ENCODE measurements at regions not wholly inside any gene's neighbourhood (a gene's known extent, or its start where the extent isn't known, plus 50 kb on each side); places are given as distances from the start of the nearest gene placed in this dataset.

GRCh38 chr5:73338256-73339050 is 110.1 kb downstream of the FOXD1 start:
- DNase-seq (ENCODE audit: low spot score), result no peak
- H3K27me3 ChIP-seq (replicated peaks; ENCODE audit: insufficient read depth, low read depth, low read length, poor library complexity), result peaks cover 17% of the 10 kb centered on the region
- no TSS peak for BruUV-seq (replicated peaks)
- no peak overlapping the region for H3K4me3 ChIP-seq (ENCODE audit: low read depth, low read length, poor library complexity, severe bottlenecking)
- POLR2A ChIA-PET (ENCODE audit: low non-redundant PET), result no interaction called here
- H3K9me3 ChIP-seq (ENCODE audit: low read depth, low read length, poor library complexity, severe bottlenecking), result no peaks in the 10 kb centered on the region
- CTCF ChIA-PET, result no interaction called here
- intact Hi-C loops (cut with micrococcal nuclease; ENCODE audit: unreplicated experiment), result no loop called here
- H3K36me3 ChIP-seq (ENCODE audit: insufficient read depth, low read length, poor library complexity, severe bottlenecking), result no peaks in the 10 kb centered on the region
- no peaks in the 10 kb centered on the region for H3K4me1 ChIP-seq (ENCODE audit: insufficient read depth, low read length, poor library complexity, severe bottlenecking)
- no peak for TF ChIP-seq EZH2 (IDR thresholded peaks at IDR 0.05; ENCODE audit: borderline replicate concordance, low read depth, low read length, poor library complexity, severe bottlenecking)
- TF ChIP-seq, protein P1, sequence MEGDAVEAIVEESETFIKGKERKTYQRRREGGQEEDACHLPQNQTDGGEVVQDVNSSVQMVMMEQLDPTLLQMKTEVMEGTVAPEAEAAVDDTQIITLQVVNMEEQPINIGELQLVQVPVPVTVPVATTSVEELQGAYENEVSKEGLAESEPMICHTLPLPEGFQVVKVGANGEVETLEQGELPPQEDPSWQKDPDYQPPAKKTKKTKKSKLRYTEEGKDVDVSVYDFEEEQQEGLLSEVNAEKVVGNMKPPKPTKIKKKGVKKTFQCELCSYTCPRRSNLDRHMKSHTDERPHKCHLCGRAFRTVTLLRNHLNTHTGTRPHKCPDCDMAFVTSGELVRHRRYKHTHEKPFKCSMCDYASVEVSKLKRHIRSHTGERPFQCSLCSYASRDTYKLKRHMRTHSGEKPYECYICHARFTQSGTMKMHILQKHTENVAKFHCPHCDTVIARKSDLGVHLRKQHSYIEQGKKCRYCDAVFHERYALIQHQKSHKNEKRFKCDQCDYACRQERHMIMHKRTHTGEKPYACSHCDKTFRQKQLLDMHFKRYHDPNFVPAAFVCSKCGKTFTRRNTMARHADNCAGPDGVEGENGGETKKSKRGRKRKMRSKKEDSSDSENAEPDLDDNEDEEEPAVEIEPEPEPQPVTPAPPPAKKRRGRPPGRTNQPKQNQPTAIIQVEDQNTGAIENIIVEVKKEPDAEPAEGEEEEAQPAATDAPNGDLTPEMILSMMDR (conservative IDR thresholded peaks at IDR 0.05; ENCODE audit: low read depth, low read length), result no peak
- H3K27ac ChIP-seq (ENCODE audit: low read depth, low read length, poor library complexity, severe bottlenecking), result no peak overlapping the region

DNA sequence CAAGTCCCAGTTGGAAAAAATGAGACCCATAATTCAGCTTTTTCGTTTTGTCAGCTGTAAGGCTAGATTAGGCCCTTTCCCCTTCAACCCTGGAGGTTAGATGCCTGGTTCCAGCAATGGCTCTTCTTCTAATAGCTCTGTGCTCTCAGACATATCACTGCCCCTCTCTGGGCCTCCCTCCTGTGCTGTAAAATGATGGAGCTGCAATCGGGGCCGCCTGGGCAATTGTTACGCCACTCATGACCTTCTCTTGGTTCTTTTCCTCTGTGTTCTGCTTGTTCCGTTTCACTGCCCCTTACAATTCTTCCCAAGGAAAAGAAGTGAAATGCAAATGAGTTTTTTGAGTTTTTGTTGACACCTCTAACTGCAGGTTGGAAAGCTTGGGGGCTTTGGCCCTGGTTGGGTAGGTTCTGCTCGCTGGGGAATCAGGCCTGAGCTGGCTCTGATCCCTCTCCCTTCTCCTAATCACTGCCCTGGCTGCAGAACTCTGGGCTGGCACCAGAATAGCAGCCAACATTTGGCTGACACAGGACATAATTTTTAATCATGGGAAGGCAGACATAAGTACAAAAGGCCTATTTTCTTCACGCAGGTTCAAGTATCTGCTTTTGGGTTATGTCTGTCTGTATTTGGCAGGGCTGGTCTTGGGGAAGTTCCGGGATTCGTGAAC is 110.9 kb downstream of the FOXD1 start:
- POLR2A ChIA-PET (ENCODE audit: low non-redundant PET), result no interaction called here
- no peak for TF ChIP-seq EZH2 (IDR thresholded peaks at IDR 0.05; ENCODE audit: borderline replicate concordance, low read depth, low read length, poor library complexity, severe bottlenecking)
- TF ChIP-seq, protein P1 (conservative IDR thresholded peaks at IDR 0.05; ENCODE audit: low read depth, low read length), result no peak
- H3K27me3 ChIP-seq (replicated peaks; ENCODE audit: insufficient read depth, low read depth, low read length, poor library complexity), result peaks cover 17% of the 10 kb centered on the region
- H3K36me3 ChIP-seq (ENCODE audit: insufficient read depth, low read length, poor library complexity, severe bottlenecking), result no peaks in the 10 kb centered on the region
- no peak overlapping the region for H3K27ac ChIP-seq (ENCODE audit: low read depth, low read length, poor library complexity, severe bottlenecking)
- H3K4me3 ChIP-seq (ENCODE audit: low read depth, low read length, poor library complexity, severe bottlenecking), result no peak overlapping the region
- intact Hi-C loops (cut with micrococcal nuclease; ENCODE audit: unreplicated experiment), result no loop called here
- no peaks in the 10 kb centered on the region for H3K4me1 ChIP-seq (ENCODE audit: insufficient read depth, low read length, poor library complexity, severe bottlenecking)
- DNase-seq (ENCODE audit: low spot score), result no peak
- H3K9me3 ChIP-seq (ENCODE audit: low read depth, low read length, poor library complexity, severe bottlenecking), result no peaks in the 10 kb centered on the region
- CTCF ChIA-PET, result no interaction called here
- no TSS peak for BruUV-seq (replicated peaks)

GRCh38 chr5:73336366-73336765 is 112.2 kb downstream of the FOXD1 start:
- no peak overlapping the region for H3K4me3 ChIP-seq (ENCODE audit: low read depth, low read length, poor library complexity, severe bottlenecking)
- no peak for TF ChIP-seq EZH2 (IDR thresholded peaks at IDR 0.05; ENCODE audit: borderline replicate concordance, low read depth, low read length, poor library complexity, severe bottlenecking)
- TF ChIP-seq, protein P1 (conservative IDR thresholded peaks at IDR 0.05; ENCODE audit: low read depth, low read length), result no peak
- no peaks in the 10 kb centered on the region for H3K4me1 ChIP-seq (ENCODE audit: insufficient read depth, low read length, poor library complexity, severe bottlenecking)
- no peaks in the 10 kb centered on the region for H3K36me3 ChIP-seq (ENCODE audit: insufficient read depth, low read length, poor library complexity, severe bottlenecking)
- POLR2A ChIA-PET (ENCODE audit: low non-redundant PET), result no interaction called here
- intact Hi-C loops (cut with micrococcal nuclease; ENCODE audit: unreplicated experiment), result no loop called here
- H3K27me3 ChIP-seq (replicated peaks; ENCODE audit: insufficient read depth, low read depth, low read length, poor library complexity), result peaks cover 25% of the 10 kb centered on the region
- no peaks in the 10 kb centered on the region for H3K9me3 ChIP-seq (ENCODE audit: low read depth, low read length, poor library complexity, severe bottlenecking)
- H3K27ac ChIP-seq (ENCODE audit: low read depth, low read length, poor library complexity, severe bottlenecking), result no peak overlapping the region
- DNase-seq (ENCODE audit: low spot score), result no peak
- CTCF ChIA-PET, result no interaction called here
- no TSS peak for BruUV-seq (replicated peaks)

Measured in A673 (cell line).